H1 (cell line): ENCODE measurements at regions not wholly inside any gene's neighbourhood (a gene's known extent, or its start where the extent isn't known, plus 50 kb on each side); places are given as distances from the start of the nearest gene placed in this dataset.

Experiments
- CTCF ChIA-PET: fragments of 300-600 bp; sonication (Branson Sonifier 250); formaldehyde crosslinking; loops from one replicate; lab custom pipeline; 2021; ENCODE audit not compliant: partially characterized antibody; lab: Charles Lee
- POLR2A ChIA-PET: fragments of 300-600 bp; sonication (Branson Sonifier 250); formaldehyde crosslinking; loops from one replicate; lab custom pipeline; 2021; ENCODE audit warnings: inconsistent platforms; ENCODE audit not compliant: partially characterized antibody; lab: Charles Lee
- DNase-seq, 2 experiments: peaks; one replicate each; pipeline versions ENCODE4 v3.0.0 to v3.0.0-alpha.2; 2010 to 2022; ENCODE audit warnings: low spot score in 2 of 2, low read depth in 1 of 2, mixed read lengths in 1 of 2
- FAIRE-seq: peaks from 2 replicates; lab custom pipeline; 2011; peaks lifted over from hg19 to GRCh38; lab: Jason Lieb, UNC
- H2AFZ ChIP-seq: 2 replicates; pipeline ENCODE4 v1.8.1; 2012; ENCODE audit warnings: low read length, inconsistent platforms
- H2AK5ac ChIP-seq: 2 replicates; pipeline ENCODE4 v1.6.1; 2013; ENCODE audit warnings: low read depth, low read length
- H2BK120ac ChIP-seq: replicated peaks from 2 replicates; pipeline ENCODE3; 2013; ENCODE audit warnings: low read depth, low read length, inconsistent platforms
- H2BK12ac ChIP-seq: 2 replicates; pipeline ENCODE4 v1.6.1; 2013; ENCODE audit warnings: low read depth, low read length
- H2BK15ac ChIP-seq: 2 replicates; pipeline ENCODE4 v1.6.1; 2013; ENCODE audit warnings: low read length
- H2BK20ac ChIP-seq: 2 replicates; pipeline ENCODE4 v1.6.1; 2013; ENCODE audit warnings: low read length
- H2BK5ac ChIP-seq: 2 replicates; pipeline ENCODE4 v1.6.1; 2013; ENCODE audit warnings: low read depth, low read length
- H3K14ac ChIP-seq: 2 replicates; pipeline ENCODE4 v1.6.1; 2013; ENCODE audit warnings: inconsistent platforms; ENCODE audit not compliant: insufficient read length
- H3K18ac ChIP-seq: 2 replicates; pipeline ENCODE4 v1.6.1; 2013; ENCODE audit warnings: low read length; ENCODE audit errors: extremely low read depth
- H3K23ac ChIP-seq: 2 replicates; pipeline ENCODE4 v1.6.1; 2013; ENCODE audit warnings: inconsistent platforms; ENCODE audit not compliant: insufficient read length
- H3K23me2 ChIP-seq: 2 replicates; pipeline ENCODE4 v1.6.1; 2013; ENCODE audit warnings: low read depth, low read length
- H3K27ac ChIP-seq: 2 replicates; pipeline ENCODE4 v1.6.1; 2011; ENCODE audit warnings: low read depth, low read length, inconsistent platforms
- H3K27me3 ChIP-seq, 4 experiments: replicated peaks in 1 of 4; 1 replicate in 1 of 4; 2 replicates in 3 of 4; pipeline versions ENCODE4 v1.6.1 to v1.8.1; 2011 to 2013; ENCODE audit warnings: low read length in 3 of 4, mild to moderate bottlenecking in 3 of 4, inconsistent platforms in 2 of 4, mixed read lengths in 2 of 4, moderate library complexity in 1 of 4; ENCODE audit not compliant: control insufficient read depth in 3 of 4, insufficient read depth in 3 of 4; ENCODE audit errors: extremely low read depth in 1 of 4
- H3K36me3 ChIP-seq, 4 experiments: 2 replicates each; pipeline versions ENCODE4 v1.6.1 to v1.8.1; 2011 to 2013; ENCODE audit warnings: mild to moderate bottlenecking in 4 of 4, low read length in 3 of 4, moderate library complexity in 2 of 4, control low read depth in 1 of 4, inconsistent platforms in 1 of 4; ENCODE audit not compliant: insufficient read depth in 4 of 4, control insufficient read depth in 2 of 4
- H3K4ac ChIP-seq: replicated peaks from 2 replicates; pipeline ENCODE3; 2013; ENCODE audit warnings: low read length, low read depth, mixed read lengths, inconsistent platforms; ENCODE audit not compliant: insufficient read length
- H3K4me1 ChIP-seq, 4 experiments: replicated peaks in 1 of 4; 1 replicate in 1 of 4; 2 replicates in 3 of 4; pipeline versions ENCODE4 v1.6.1 to v1.8.1; 2011 to 2013; ENCODE audit warnings: low read length in 3 of 4, inconsistent platforms in 2 of 4, mixed read lengths in 1 of 4; ENCODE audit not compliant: insufficient read depth in 4 of 4, control insufficient read depth in 3 of 4
- H3K4me2 ChIP-seq, 2 experiments: 2 replicates each; pipeline versions ENCODE4 v1.6.1 to v1.8.1; 2011 to 2013; ENCODE audit warnings: low read depth in 2 of 2, low read length in 2 of 2, control low read depth in 1 of 2, inconsistent platforms in 1 of 2, mild to moderate bottlenecking in 1 of 2; ENCODE audit not compliant: insufficient read depth in 1 of 2
- H3K4me3 ChIP-seq, 4 experiments: fragments of 200-600, 300-600 bp in 1 of 4; sonication (generic), shearing (Covaris generic), sonication (Bioruptor Twin) in 1 of 4; 2 replicates each; pipeline versions ENCODE4 v1.5.1 to v1.8.1; 2011 to 2016; ENCODE audit warnings: low read length in 4 of 4, low read depth in 3 of 4, control low read depth in 2 of 4, inconsistent platforms in 2 of 4, mild to moderate bottlenecking in 2 of 4, mixed read lengths in 1 of 4, moderate library complexity in 1 of 4; ENCODE audit not compliant: insufficient read depth in 2 of 4; ENCODE audit errors: extremely low read depth in 1 of 4
- H3K56ac ChIP-seq: replicated peaks from 2 replicates; pipeline ENCODE3; 2013; ENCODE audit warnings: low read depth, mild to moderate bottlenecking, mixed read lengths, low read length, inconsistent platforms; ENCODE audit not compliant: insufficient read length
- H3K79me1 ChIP-seq: 2 replicates; pipeline ENCODE4 v1.6.1; 2013; ENCODE audit warnings: low read depth, low read length, control low read depth
- H3K79me2 ChIP-seq, 2 experiments: 2 replicates each; pipeline versions ENCODE4 v1.6.1 to v1.8.1; 2012 to 2013; ENCODE audit warnings: low read length in 2 of 2, mild to moderate bottlenecking in 2 of 2, inconsistent platforms in 1 of 2; ENCODE audit not compliant: insufficient read depth in 2 of 2, control insufficient read depth in 1 of 2
- H3K9ac ChIP-seq, 4 experiments: replicated peaks in 1 of 4; 1 replicate in 1 of 4; 2 replicates in 3 of 4; pipeline versions ENCODE4 v1.6.1 to v1.8.1; 2011 to 2013; ENCODE audit warnings: low read depth in 3 of 4, low read length in 3 of 4, control low read depth in 2 of 4, mild to moderate bottlenecking in 2 of 4, moderate library complexity in 2 of 4, inconsistent platforms in 1 of 4; ENCODE audit errors: extremely low read depth in 1 of 4
- H3K9me3 ChIP-seq, 2 experiments: 2 replicates each; pipeline versions ENCODE4 v1.6.1 to v1.8.1; 2012 to 2013; ENCODE audit warnings: mild to moderate bottlenecking in 2 of 2, moderate library complexity in 2 of 2, control low read depth in 1 of 2, inconsistent platforms in 1 of 2, low read depth in 1 of 2, low read length in 1 of 2, mixed read lengths in 1 of 2; ENCODE audit not compliant: insufficient read depth in 2 of 2
- H4K20me1 ChIP-seq, 2 experiments: replicated peaks in 1 of 2; 2 replicates each; pipeline versions ENCODE3 to v1.8.1; 2011 to 2013; ENCODE audit warnings: inconsistent platforms in 2 of 2, low read length in 2 of 2, mild to moderate bottlenecking in 1 of 2; ENCODE audit not compliant: insufficient read depth in 2 of 2, control insufficient read depth in 1 of 2
- H4K5ac ChIP-seq: 2 replicates; pipeline ENCODE4 v1.6.1; 2013; ENCODE audit warnings: low read length, low read depth, mixed read lengths, inconsistent platforms; ENCODE audit not compliant: insufficient read length
- H4K8ac ChIP-seq: 2 replicates; pipeline ENCODE4 v1.8.0; 2013; ENCODE audit warnings: mild to moderate bottlenecking, moderate library complexity, low read length, inconsistent platforms; ENCODE audit not compliant: insufficient read depth; ENCODE audit errors: extremely low read depth
- H4K91ac ChIP-seq: replicated peaks from 2 replicates; pipeline ENCODE3; 2013; ENCODE audit warnings: low read length, mixed read lengths, inconsistent platforms; ENCODE audit not compliant: insufficient read length
- BRCA1 ChIP-seq: IDR thresholded peaks from 2 replicates; pipeline ENCODE4 v1.6.1; 2012; ENCODE audit warnings: low read depth, low read length, improper control_type of control experiment
- TF ChIP-seq, protein P1 (sequence below): fragments of 300-600 bp; sonication (generic); IDR thresholded peaks from 2 replicates; pipeline ENCODE4 v1.7.1; 2012; ENCODE audit warnings: low read length, moderate library complexity, mild to moderate bottlenecking, inconsistent platforms; ENCODE audit not compliant: insufficient replicate concordance

DNA sequence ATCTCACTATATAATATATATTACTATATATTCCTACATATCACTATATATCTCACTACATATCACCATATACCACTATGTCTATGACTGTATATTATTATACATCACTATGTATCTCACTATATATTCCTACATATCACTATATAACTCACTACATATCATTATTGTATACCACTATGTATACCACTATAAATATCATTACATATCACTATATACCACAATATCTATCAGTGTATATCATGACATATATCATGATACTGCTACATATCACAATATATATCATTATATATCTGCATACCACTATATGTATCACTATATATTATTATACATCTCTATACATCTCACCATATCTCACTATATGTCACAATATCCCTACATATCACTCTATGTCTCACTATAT lies 121.5 kb downstream of the ASCL4 start:
- Histone ChIP-seq H3K27me3 (no peaks in the 10 kb centered on the region), H3K9me3 (no peaks in the 10 kb centered on the region), H3K9ac (no peak overlapping the region), H2BK120ac (no peak overlapping the region), H3K4me1 (no peaks in the 10 kb centered on the region), H3K23ac (no peak overlapping the region), H4K5ac (no peak overlapping the region), H3K18ac (no peak overlapping the region), H4K91ac (no peak overlapping the region), H2BK20ac (no peak overlapping the region), H2BK15ac (no peak overlapping the region), H3K79me1 (no peaks in the 10 kb centered on the region), H3K4ac (no peak overlapping the region), H3K79me2 (no peaks in the 10 kb centered on the region), H3K56ac (no peak overlapping the region), H3K4me2 (no peak overlapping the region), H3K27ac (no peak overlapping the region), H4K8ac (no peak overlapping the region), H2BK5ac (no peak overlapping the region), H3K4me3 (no peak overlapping the region), H3K23me2 (no peaks in the 10 kb centered on the region), H3K14ac (no peak overlapping the region), H2AFZ (no peak overlapping the region), H4K20me1 (no peaks in the 10 kb centered on the region), H2BK12ac (no peak overlapping the region), H2AK5ac (no peak overlapping the region), H3K36me3 (no peaks in the 10 kb centered on the region)
- DNase-seq: no peak
- ChIA-PET CTCF (interaction anchor here (0.6 to 1.6 kb wide), 2 partner anchors 8 to 216 kb away, joined by 3 read pairs; no protein-coding TSS in a partner anchor), POLR2A (interaction anchor here (0.6 kb wide), 1 partner anchor 103 kb away, joined by 3 read pairs; no protein-coding TSS in a partner anchor)
- no peak for FAIRE-seq
- TF ChIP-seq, protein P1, sequence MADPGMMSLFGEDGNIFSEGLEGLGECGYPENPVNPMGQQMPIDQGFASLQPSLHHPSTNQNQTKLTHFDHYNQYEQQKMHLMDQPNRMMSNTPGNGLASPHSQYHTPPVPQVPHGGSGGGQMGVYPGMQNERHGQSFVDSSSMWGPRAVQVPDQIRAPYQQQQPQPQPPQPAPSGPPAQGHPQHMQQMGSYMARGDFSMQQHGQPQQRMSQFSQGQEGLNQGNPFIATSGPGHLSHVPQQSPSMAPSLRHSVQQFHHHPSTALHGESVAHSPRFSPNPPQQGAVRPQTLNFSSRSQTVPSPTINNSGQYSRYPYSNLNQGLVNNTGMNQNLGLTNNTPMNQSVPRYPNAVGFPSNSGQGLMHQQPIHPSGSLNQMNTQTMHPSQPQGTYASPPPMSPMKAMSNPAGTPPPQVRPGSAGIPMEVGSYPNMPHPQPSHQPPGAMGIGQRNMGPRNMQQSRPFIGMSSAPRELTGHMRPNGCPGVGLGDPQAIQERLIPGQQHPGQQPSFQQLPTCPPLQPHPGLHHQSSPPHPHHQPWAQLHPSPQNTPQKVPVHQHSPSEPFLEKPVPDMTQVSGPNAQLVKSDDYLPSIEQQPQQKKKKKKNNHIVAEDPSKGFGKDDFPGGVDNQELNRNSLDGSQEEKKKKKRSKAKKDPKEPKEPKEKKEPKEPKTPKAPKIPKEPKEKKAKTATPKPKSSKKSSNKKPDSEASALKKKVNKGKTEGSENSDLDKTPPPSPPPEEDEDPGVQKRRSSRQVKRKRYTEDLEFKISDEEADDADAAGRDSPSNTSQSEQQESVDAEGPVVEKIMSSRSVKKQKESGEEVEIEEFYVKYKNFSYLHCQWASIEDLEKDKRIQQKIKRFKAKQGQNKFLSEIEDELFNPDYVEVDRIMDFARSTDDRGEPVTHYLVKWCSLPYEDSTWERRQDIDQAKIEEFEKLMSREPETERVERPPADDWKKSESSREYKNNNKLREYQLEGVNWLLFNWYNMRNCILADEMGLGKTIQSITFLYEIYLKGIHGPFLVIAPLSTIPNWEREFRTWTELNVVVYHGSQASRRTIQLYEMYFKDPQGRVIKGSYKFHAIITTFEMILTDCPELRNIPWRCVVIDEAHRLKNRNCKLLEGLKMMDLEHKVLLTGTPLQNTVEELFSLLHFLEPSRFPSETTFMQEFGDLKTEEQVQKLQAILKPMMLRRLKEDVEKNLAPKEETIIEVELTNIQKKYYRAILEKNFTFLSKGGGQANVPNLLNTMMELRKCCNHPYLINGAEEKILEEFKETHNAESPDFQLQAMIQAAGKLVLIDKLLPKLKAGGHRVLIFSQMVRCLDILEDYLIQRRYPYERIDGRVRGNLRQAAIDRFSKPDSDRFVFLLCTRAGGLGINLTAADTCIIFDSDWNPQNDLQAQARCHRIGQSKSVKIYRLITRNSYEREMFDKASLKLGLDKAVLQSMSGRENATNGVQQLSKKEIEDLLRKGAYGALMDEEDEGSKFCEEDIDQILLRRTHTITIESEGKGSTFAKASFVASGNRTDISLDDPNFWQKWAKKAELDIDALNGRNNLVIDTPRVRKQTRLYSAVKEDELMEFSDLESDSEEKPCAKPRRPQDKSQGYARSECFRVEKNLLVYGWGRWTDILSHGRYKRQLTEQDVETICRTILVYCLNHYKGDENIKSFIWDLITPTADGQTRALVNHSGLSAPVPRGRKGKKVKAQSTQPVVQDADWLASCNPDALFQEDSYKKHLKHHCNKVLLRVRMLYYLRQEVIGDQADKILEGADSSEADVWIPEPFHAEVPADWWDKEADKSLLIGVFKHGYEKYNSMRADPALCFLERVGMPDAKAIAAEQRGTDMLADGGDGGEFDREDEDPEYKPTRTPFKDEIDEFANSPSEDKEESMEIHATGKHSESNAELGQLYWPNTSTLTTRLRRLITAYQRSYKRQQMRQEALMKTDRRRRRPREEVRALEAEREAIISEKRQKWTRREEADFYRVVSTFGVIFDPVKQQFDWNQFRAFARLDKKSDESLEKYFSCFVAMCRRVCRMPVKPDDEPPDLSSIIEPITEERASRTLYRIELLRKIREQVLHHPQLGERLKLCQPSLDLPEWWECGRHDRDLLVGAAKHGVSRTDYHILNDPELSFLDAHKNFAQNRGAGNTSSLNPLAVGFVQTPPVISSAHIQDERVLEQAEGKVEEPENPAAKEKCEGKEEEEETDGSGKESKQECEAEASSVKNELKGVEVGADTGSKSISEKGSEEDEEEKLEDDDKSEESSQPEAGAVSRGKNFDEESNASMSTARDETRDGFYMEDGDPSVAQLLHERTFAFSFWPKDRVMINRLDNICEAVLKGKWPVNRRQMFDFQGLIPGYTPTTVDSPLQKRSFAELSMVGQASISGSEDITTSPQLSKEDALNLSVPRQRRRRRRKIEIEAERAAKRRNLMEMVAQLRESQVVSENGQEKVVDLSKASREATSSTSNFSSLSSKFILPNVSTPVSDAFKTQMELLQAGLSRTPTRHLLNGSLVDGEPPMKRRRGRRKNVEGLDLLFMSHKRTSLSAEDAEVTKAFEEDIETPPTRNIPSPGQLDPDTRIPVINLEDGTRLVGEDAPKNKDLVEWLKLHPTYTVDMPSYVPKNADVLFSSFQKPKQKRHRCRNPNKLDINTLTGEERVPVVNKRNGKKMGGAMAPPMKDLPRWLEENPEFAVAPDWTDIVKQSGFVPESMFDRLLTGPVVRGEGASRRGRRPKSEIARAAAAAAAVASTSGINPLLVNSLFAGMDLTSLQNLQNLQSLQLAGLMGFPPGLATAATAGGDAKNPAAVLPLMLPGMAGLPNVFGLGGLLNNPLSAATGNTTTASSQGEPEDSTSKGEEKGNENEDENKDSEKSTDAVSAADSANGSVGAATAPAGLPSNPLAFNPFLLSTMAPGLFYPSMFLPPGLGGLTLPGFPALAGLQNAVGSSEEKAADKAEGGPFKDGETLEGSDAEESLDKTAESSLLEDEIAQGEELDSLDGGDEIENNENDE: no peak
- TF ChIP-seq BRCA1: no peak
